ENCODE measurements at regions not wholly inside any gene's neighbourhood (a gene's known extent, or its start where the extent isn't known, plus 50 kb on each side); places are given as distances from the start of the nearest gene placed in this dataset.
"Not testable (repeated sequence)": the region's sequence is repeated elsewhere in the genome, so short reads cannot be mapped to it uniquely, and the experiment has no call there.

DNA sequence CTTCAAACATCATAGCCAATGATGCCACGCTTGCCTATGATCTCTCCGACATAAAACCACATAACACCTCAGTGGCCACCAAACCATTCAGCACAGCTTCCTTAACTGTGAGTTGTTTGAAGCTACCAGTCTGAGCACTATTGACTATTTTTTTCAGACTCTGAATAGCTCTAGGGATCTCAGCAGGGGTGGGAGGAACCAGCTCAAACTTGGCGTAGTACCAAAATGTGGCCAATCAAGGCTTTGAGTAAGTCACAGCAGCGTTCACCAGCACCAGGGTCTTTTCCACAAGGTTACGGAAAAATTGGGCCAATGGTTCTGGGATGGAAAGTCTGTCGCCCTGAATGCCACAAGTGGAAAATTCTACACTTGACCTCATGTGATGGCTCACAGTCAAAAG, 70.6 kb downstream of the SMPDL3A start:
- DNase-seq: no peak

DNA sequence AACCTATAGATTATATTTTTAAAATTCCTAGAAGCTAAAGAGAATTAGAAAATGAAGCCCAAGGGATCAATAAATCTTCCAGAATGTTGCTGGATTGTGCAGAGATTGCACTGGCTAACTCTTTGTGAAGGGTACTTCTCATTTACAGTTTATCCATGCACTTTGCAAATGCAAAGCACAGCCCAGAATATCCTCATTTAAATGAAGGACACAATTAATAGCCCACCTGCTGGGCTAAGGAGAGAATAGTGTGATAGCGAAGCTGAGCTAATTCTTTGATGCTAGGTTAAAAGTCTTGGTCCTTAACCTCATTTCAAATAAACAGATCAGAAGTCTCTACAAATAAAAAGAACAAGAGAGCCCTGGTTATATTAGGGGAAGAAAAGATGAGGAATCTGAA, 72.5 kb downstream of the SMPDL3A start:
- DNase-seq: no peak

DNA sequence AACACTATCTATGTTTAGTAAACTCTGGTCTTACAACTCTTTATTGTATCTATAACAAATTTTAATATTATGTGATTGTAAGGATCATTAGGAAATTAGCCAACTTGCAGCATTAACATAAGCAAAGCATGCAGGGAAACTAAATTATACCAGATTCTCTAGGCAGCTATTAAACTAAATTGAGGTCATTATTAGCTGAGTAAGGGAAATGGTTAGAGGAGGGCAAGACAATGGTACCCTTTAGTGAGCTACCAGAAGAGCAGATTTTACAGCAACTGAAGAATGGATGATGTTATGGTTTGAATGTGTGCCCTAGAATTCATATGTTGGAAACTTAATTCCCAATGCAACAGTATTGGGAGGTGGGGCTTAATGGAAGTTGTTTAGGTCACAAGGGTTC, 79.1 kb downstream of the SMPDL3A start:
- DNase-seq: no peak

DNA sequence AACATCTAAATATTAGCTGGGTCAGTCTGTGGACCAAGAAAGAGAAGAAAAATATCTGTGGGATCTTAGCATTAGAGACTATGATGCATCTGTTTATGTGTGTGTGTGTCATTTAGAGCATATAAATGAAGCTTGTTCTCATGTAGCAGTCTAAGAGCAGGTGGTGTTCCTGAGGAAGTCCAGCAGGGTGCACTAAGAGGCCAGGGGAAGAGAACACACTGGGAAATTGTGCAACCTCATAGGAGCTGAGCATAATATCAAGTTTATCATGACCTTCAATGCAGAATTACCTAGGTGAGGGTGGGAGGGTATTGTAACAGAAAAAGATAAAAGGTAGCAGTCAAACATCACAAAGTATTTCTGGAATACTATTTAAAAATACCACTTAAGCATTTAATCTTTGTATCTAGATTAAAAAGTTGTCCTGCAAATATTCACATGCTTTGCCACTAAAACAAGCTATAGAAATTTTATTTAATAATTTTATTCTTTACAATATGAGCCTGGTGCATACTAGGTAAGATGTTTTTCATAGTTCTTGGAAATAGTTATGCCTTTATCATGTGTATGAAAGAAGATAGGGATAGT, 80.5 kb downstream of the SMPDL3A start:
- peak; percentile 40 for DNase-seq

DNA sequence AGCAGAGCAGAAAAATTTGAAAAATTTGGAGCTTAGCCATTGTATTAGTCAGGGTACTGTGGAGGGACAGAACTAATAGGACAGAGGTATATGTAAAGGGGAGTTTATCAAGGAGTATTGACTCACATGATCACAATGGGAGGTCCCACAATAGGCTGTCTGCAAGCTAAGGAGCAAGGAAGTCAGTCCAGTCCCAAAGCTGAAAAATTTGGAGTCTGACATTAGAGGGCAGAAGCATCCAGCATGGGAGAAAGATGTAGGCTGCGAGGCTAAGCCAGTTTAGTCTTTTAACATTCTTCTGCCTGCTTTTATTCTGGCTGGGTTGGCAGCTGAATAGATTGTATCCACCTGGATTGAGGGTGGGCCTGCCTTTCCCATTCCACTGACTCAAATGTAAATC, 82.0 kb downstream of the SMPDL3A start:
- DNase-seq: no peak

DNA sequence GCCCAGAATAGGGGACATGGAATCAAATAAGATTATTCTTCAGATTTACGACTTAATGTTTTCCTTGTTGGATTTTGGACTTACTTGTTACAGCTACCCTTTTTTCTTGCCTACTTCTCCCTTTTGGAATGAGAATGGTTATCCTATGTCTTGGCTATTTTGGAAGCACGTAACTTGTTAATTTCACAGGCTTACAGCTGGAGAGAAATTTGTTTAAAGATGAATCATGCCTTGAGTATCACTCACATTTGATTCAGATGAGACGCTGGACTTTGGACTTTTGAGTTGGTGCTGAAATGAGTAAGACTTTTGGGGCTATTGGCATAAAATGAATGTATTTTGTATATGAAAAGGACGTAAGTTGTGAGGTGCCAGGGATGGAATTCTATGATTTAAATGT, 83.3 kb downstream of the SMPDL3A start:
- DNase-seq: no peak

DNA sequence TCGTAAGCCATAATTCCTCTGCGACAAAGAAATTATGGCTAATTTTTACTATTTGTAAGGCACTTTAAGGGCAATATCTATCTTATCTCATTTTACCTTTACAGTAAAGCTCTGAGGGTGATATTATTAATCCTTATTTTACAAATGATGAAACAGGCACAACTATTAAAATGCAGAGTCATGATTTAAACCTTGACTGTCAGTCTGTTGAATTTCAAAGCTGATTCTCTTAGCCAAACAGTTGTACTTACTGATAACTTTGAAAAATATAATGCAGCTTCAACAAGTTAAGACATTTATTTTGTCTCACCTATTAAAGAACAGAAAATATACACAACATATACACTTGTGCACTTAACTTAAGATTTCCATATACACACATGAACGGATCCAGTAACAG, 88.2 kb downstream of the SMPDL3A start:
- DNase-seq: no peak

DNA sequence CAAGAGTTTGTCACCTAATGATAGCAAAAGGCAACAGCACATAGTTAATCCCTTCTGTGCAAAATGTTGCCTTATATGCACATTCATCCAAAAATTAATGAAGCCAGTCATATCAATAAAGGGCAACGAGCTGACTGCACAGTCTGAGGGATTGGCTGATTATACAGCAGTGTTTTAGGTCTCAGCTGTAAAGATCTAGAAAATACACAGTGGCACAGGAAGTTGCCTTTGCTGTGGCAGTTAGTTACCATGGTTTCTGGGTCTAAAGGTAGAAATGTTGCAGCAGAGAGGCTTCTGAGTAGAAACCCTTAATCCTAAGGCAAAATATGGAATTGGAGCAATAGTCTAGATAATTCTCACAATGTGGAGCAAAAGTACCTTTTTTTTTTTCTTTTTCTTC, 89.7 kb downstream of the SMPDL3A start:
- DNase-seq: no peak

DNA sequence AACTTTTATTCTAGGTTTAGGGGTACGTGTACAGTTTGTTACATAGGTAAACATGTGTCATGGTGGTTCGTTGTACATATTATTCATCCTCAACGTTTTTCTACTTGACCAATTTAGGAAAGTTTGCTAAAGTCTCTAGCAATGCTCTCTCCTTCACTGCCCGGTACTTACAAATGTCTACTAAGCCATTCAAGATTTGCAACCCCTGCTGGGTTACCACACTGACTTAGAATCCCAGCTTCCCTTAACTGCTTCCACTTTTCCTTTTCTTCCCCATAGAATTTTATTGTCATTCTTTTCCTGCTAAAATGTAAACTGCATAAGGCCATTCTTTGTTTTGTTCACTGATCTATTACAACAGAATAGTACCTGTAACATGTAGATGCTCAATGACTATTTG, 97.4 kb downstream of the SMPDL3A start:
- DNase-seq: no peak

DNA sequence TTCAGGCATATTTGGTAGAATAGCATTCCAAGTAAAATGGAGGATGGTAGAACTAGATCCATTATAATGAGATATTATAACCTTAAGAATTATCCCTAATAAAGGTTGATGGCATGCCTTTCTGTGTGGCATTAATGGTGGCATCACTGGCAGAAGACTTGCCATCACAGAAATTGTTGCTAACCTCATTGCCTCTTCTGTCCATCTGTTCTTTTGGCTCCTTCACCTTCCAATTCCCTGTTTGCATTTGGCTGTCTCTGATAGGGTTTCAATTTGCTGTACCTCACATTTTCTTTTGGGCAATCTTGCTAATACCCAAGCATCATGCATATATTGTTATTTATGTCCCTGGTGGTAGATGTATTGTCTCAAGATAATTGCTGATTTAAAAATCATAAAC, 98.9 kb downstream of the SMPDL3A start:
- DNase-seq: no peak

DNA sequence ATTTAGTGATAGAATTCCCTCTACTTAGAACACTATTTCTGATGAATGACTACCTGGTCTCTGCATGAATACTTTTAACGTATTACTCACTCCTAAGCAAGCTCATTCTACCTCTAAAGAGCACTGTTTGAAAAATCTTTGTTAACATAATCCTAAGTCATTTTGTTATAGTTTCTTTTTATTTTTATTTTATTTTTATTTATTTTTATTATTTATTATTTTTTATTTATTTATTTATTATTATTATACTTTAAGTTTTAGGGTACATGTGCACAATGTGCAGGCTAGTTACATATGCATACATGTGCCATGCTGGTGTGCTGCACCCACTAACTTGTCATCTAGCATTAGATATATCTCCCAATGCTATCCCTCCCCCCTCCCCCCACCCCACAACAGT, 99.6 kb downstream of the SMPDL3A start:
- not testable (repeated sequence) for DNase-seq

DNA sequence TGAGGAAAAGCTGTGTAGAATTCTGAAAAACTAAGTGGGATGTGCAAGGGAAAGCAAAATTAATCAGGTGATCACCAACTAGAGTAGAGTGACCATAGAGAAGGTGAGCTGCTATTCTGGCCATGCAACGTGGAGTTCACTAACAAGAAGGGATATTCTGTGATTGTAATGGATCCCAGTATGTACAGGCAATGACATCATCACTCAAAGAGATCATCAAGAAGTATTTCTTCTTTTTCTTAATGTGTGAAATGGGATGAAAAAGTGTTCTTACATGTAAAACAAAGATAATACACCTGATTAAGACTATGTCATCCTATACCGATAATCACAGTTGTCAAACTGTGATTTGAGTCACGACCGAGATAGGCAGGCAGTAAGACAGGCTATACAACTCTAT, 101.2 kb downstream of the SMPDL3A start:
- DNase-seq: no peak

DNA sequence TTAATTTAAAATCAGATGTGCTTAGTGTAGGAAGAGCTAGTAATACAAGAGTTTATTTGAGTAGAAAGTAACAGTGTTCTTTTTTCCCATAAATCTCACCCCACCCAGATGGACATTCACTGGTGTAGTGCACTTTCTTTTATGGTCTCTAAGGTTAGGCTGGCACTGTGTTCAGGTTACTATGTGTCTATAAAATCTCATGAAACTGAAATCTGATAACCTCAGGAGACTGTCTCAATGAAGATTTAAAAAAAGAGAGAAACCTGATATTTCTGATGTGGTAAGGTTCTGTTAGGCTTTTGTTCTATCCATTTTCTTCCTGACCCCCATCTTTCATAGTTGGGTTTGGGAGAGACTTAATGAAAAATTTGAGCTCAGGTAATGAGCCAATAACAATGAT, 101.2 kb upstream of the CLVS2 start:
- DNase-seq: no peak

DNA sequence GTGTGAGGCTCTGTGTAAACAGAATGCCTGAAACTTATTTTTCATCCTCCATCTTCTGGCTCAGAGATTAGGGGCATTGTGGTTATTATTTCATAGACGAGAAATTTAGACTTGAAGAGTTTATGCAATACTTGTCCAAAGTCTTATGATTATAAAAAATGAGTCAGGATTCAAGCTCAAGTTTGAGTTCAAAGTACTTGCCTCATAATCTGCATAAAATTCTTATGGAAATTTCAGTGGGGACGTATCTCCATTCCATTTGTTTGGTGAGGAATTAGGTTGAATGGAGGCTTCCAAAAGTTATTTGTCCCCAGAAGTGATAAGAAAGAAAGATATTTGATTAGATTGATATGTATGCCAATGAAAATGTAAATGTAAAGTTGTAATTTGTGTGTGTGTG, 93.7 kb upstream of the CLVS2 start:
- DNase-seq: no peak

DNA sequence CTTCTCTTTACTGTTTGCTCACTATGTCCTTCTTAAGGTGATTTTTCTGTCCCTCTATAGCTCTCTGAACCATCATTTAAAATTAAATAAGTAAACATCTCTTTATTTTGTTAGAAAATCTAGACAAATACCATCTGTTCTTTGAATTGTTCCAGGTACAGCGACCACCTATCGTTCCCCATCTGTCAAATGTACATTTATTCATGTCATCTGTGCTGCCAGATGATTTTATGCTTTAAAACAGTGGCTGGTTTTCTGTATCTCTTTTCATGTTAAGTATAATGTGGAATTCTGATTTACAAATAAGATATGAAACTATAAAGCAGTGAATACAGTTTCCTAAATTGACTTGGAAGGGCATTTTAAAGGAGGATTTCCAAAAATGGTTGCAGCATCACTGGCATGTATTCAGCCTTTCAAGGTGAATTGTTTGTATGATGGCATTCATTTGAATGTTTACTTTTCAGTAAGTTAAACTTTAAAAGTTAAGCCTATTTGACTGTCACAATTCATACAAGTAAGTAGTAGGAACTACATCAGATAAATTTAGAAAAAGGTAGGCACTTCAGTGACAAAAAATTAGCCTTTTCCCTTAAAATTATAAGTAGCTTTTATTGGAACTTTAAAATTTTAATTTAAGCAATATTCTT, 92.6 kb upstream of the CLVS2 start:
- DNase-seq: no peak

DNA sequence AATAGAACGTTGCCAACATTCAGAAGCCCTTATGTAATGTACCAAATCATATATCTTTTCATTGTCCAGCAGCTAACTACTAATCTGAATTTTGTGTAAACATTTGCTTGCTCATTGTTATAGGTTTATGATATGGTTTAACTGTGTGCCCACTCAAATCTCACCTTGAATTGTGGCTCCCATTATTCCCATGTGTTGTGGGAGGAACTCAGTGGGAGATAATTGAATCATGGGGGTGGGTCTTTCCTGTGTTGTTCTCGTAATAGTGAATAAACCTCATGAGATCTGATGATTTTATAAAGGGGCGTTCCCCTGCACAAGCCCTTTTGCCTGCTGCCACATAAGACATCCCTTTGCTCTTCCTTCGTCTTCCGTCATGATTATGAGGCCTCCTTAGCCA, 91.9 kb upstream of the CLVS2 start:
- no peak for DNase-seq

DNA sequence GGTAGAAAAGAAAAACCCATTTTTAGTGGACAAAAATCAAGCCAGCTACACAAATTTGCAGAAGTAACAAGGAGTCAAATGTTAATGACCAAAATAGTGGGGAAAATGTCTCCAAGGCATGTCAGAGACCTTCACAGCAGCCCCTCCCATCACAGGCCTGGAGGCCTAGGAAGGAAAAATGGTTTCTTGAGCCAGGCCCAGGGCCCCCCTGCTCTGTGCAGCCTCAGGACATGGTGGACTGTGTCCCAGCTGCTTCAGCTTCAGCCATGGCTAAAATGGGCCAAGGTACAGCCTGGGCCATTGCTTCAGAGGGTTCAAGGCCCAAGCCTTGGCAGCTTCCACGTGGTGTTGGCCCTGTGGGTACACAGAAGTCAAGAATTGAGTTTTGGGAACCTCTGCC, 82.5 kb upstream of the CLVS2 start:
- no peak for DNase-seq

DNA sequence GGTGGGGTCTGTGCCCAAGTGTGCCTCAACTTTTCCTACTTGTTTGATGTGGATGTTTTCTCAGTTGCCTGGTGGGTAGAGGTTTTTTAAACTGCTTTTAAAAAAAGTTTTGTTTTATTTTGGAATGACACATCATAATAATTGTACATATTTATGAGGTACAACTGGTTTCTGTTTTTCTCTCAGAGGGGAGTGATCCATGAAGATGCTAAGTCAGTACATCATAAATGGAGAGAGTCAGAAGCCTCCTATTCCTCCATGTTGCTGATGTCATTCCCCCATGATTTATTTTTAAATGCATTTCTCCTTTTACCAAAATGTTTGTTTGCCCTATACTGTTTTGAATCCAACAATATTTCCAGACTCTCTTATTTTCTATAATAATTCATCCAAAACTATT, 77.3 kb upstream of the CLVS2 start:
- DNase-seq: no peak

DNA sequence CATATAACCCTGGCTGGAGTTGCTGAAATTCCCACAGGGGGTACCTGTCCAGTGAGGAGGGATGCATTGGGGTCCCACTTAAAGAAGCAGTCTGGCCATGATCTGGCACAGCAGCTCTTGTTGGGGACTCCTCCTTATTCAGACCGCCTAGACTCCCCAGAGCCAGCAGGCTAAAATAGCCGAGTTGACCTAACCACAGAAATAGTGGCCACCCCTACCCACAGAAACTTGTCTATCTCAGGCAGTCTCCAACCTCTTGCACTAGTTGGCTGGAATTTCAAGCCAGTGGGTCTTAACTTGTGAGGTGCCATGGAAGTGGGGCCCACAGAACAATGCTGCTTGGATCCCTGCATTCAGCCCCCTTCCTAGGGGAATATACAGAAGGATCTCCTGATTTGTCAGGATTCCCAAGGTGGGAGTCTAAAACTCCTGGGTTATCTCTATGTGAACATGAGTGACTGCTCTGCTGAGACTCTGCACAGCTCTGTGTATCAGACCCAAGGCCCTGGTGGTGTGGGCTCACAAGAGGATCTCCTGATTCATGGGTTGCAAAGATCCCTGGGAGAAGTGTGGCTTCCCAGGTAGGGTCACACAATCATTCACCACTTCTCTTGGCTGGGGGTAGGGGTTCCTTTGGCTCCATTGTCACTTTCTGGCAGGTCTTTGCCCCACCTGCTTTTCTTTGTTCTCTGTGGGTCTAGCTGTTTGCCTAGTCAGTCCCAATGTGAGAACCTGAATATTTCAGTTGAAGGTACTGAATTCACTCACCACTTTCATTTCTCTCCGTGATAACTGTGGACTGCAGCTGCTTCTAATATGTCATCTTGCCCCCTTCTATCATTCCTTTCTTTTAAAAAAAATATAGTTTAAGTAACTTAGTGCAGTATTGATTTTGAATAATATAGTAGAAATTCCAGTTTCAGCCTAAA, 65.5 kb upstream of the CLVS2 start:
- no peak for DNase-seq

DNA sequence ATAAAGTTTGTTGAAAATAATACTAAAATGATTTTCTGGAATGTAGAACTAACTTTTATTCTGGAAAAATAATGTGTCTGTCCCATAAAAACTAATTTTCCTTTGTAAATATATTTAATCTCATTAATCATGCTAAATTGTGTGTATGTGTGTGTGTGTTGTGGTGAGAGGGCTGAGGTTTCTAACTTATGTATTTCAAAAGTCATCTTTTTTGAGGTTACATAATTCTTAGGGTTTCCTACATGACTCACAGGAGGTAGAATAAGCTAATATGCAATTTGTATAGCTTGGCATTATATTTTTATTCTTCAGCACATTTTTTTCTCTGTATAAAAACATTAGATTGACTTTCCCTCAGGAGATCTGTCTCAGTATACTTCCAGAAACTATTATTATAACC, 64.1 kb upstream of the CLVS2 start:
- DNase-seq: no peak

DNA sequence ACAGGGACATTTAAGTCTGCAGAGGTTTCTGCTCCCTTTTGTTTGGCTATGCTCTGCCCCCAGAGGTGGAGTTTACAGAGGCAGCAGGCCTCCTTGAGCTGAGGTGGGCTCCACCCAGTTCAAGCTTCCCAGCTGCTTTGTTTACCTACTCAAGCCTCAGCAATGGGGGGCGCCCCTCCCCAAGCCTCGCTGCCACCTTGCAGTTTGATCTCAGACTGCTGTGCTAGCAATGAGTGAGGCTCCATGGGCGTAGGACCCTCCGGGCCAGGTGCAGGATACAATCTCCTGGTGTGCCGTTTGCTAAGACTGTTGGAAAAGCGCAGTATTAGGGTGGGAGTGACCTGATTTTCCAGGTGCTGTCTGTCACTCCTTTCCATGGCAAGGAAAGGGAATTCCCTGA, 51.1 kb upstream of the CLVS2 start:
- not testable (repeated sequence) for DNase-seq
